Transverse colon (tissue), 4 donors: ENCODE measurements at regions not wholly inside any gene's neighbourhood (a gene's known extent, or its start where the extent isn't known, plus 50 kb on each side); places are given as distances from the start of the nearest gene placed in this dataset.
A peak's percentile ranks its signal among the peaks of the same experiment; 100 is the strongest.

Experiments
- DNase-seq: peaks from one replicate; pipeline ENCODE4 v3.0.0-alpha.2; 2019
- H3K27ac ChIP-seq, 4 donors: fragments of 200-600 bp; sonication (generic); 2 replicates each; pipeline ENCODE4 v1.5.1; 2016 to 2018; ENCODE audit warnings: inconsistent platforms in 4 of 4
- H3K27me3 ChIP-seq: fragments of 200-600 bp; sonication (generic); 2 replicates; pipeline ENCODE4 v1.5.1; 2017; ENCODE audit warnings: inconsistent platforms
- H3K36me3 ChIP-seq, 4 donors: fragments of 200-600 bp; sonication (generic); 2 replicates each; pipeline ENCODE4 v1.5.1; 2017 to 2019; ENCODE audit warnings: inconsistent platforms in 4 of 4
- H3K4me1 ChIP-seq, 4 donors: fragments of 200-600 bp; sonication (generic); 2 replicates each; pipeline ENCODE4 v1.5.1; 2017 to 2020; ENCODE audit warnings: inconsistent platforms in 4 of 4
- H3K4me3 ChIP-seq, 4 donors: fragments of 200-600 bp; sonication (generic); 1 replicate in 1 of 4; 2 replicates in 3 of 4; pipeline versions ENCODE4 v1.5.1 to v1.6.1; 2017 to 2019; ENCODE audit warnings: inconsistent platforms in 4 of 4
- H3K9me3 ChIP-seq, 2 donors: fragments of 200-600 bp; sonication (generic); 2 replicates each; pipeline ENCODE4 v1.5.1; 2017 to 2019; ENCODE audit warnings: inconsistent platforms in 2 of 2
- EP300 ChIP-seq: sonication (generic); formaldehyde crosslinking; IDR thresholded peaks from one replicate; pipeline ENCODE4 v1.6.1; 2017; ENCODE audit warnings: antibody characterized with exemption, low read depth
- POLR2A ChIP-seq: fragments of 450-650 bp; IDR thresholded peaks from one replicate; pipeline ENCODE4 v1.6.1; 2016; ENCODE audit warnings: antibody characterized with exemption, mild to moderate bottlenecking, moderate library complexity
- POLR2AphosphoS5 ChIP-seq, 3 donors: sonication (generic); formaldehyde crosslinking; IDR thresholded peaks; one replicate each; pipeline ENCODE4 v1.6.1; 2016; ENCODE audit warnings: antibody characterized with exemption in 3 of 3
- WGBS, 2 donors: methylation state at CpG; one replicate each; pipeline ENCODE4 v1.1.5; 2018; ENCODE audit warnings: low coverage in 1 of 2; 5-methylcytosine and 5-hydroxymethylcytosine counted together
- in situ Hi-C, 4 donors: fragments of 200-750 bp; cut with MboI; loops; one replicate each; pipeline versions ENCODE4 v1.15.0 to v1.15.1; 2017; ENCODE audit warnings: low sequenced_read_pairs in 3 of 4, low pct_ligation_motif_present in 1 of 4, low pct_unique_long_range_greater_than_20kb in 1 of 4
- intact Hi-C: fragments of 100-400 bp; cut with DNase I; formaldehyde crosslinking; loops from one replicate; pipeline ENCODE4 v1.15.1; 2023; ENCODE audit warnings: low total_unique reads
- TF ChIP-seq, protein P1 (sequence below), 5 experiments: fragments of 200-600 bp in 3 of 5; fragments of 450-650 bp in 2 of 5; sonication (generic) in 3 of 5; IDR thresholded peaks; 1 replicate in 2 of 5; 2 replicates in 3 of 5; pipeline ENCODE4 v1.5.1; 2016 to 2017; ENCODE audit warnings: antibody characterized with exemption in 5 of 5, inconsistent platforms in 3 of 5, mild to moderate bottlenecking in 2 of 5, moderate library complexity in 1 of 5

DNA sequence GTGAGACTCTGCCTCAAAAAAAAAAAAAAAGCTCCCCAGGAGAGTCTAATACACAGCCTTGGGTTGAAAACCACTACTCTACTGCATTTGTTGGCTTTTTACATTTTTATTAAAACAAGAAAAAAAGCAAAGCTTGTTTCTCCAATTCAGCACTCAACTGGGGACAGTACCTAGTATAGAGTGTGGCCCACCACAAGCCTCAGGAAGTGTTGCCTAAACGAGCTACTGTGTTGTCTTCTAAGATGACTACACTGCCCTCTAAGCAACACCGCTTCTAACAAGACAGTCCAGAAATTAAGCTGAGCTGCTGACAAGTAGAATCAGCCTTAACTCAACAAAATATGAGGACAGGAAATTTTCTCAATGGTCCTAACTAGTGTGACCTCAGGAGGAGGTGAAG, 522.2 kb downstream of the FGF9 start:
- no peaks in the 10 kb centered on the region for H3K9me3 ChIP-seq
- peaks cover 0 to 4% (median 1%) of the 10 kb centered on the region in 4 donors for H3K4me1 ChIP-seq
- WGBS, 2 donors: 63 to 92% methylated on average over 2 of the region's 2 CpGs
- in situ Hi-C loops: no loop called here
- H3K36me3 ChIP-seq: no peaks in the 10 kb centered on the region
- no peak for DNase-seq
- TF ChIP-seq POLR2AphosphoS5 (IDR thresholded peaks at IDR 0.05) (no peak), EP300 (no peak), POLR2A (no peak)
- TF ChIP-seq, protein P1, sequence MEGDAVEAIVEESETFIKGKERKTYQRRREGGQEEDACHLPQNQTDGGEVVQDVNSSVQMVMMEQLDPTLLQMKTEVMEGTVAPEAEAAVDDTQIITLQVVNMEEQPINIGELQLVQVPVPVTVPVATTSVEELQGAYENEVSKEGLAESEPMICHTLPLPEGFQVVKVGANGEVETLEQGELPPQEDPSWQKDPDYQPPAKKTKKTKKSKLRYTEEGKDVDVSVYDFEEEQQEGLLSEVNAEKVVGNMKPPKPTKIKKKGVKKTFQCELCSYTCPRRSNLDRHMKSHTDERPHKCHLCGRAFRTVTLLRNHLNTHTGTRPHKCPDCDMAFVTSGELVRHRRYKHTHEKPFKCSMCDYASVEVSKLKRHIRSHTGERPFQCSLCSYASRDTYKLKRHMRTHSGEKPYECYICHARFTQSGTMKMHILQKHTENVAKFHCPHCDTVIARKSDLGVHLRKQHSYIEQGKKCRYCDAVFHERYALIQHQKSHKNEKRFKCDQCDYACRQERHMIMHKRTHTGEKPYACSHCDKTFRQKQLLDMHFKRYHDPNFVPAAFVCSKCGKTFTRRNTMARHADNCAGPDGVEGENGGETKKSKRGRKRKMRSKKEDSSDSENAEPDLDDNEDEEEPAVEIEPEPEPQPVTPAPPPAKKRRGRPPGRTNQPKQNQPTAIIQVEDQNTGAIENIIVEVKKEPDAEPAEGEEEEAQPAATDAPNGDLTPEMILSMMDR (IDR thresholded peaks at IDR 0.05): no peak
- intact Hi-C loops: loop anchor here (5.0 kb wide), 1 partner anchor 1321 kb away; no protein-coding TSS in a partner anchor
- H3K27me3 ChIP-seq: no peaks in the 10 kb centered on the region
- H3K4me3 ChIP-seq: no peak overlapping the region
- no peak overlapping the region for H3K27ac ChIP-seq

DNA sequence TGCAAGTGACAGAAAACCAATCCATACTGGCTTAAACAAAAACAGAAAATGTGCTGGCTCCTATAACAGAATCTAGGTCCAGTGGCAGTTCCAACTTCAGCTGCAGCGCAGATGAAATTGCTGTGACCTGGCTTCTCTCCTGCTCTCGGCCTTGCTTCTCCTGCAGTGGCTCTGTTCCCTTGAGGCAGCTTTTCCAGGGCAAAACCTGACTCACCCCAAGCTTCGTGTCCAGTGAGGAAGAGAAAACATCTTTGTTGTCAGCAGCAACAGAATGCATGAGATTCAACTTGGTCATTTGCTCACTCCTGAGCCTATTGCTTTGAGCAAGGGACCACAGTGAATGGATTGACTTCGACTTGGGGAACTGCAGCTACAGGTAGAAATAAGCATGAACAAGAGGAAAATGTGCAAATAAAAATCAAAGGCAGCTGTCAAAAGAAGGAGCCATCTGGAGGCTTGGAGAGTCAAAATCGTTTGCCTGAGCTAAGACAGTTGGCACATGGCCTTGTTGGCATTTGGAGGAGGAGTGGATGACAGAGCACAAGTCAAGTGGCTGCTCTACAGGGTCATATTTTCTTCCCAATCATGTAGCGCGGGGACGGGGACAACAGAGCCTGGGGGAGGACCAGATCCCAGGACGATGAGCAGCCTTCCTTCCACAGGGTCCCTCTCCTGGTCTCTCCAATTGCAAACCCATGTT, 523.4 kb downstream of the FGF9 start:
- no peak for TF ChIP-seq POLR2A
- TF ChIP-seq, protein P1 (IDR thresholded peaks at IDR 0.05): no peak
- no peak for TF ChIP-seq POLR2AphosphoS5 (IDR thresholded peaks at IDR 0.05)
- TF ChIP-seq EP300: no peak
- Histone ChIP-seq H3K4me3 (no peak overlapping the region), H3K9me3 (no peaks in the 10 kb centered on the region), H3K27me3 (no peaks in the 10 kb centered on the region), H3K27ac (no peak overlapping the region), H3K4me1 (peaks cover 3 to 12% (median 8%) of the 10 kb centered on the region in 4 donors), H3K36me3 (no peaks in the 10 kb centered on the region)
- in situ Hi-C loops: no loop called here
- intact Hi-C loops: loop anchor here (5.0 kb wide), 1 partner anchor 1322 kb away; no protein-coding TSS in a partner anchor
- DNase-seq: no peak
- 79 to 86% methylated on average over 8 to 9 of the region's 9 CpGs for WGBS, 2 donors

DNA sequence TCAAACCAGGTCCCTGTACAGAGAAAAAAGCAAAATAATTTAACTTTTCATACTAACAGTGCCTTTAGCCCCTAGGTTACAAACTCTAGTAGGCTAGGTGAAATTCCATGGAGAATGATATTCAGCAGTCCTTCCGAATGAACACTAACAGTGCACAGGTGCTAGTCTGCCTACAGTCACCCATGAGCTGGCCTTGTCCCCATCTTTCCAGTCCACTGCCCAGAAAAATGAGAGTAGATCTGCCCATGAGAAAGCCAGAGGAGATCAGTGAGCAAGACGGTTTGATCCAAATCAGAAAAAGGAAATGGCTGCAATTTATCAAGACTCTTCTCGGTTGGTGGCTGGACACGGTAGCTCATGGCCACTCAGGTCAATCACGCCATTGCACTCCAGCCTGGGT, 524.9 kb downstream of the FGF9 start:
- Histone ChIP-seq H3K9me3 (no peaks in the 10 kb centered on the region), H3K36me3 (no peaks in the 10 kb centered on the region), H3K27ac (no peak overlapping the region), H3K4me3 (no peak overlapping the region), H3K4me1 (peaks cover 3 to 12% (median 8%) of the 10 kb centered on the region in 4 donors), H3K27me3 (no peaks in the 10 kb centered on the region)
- 92 to 100% methylated on average over 2 to 5 of the region's 5 CpGs for WGBS, 2 donors
- no peak for TF ChIP-seq EP300
- TF ChIP-seq, protein P1 (IDR thresholded peaks at IDR 0.05): no peak
- no peak for TF ChIP-seq POLR2A
- TF ChIP-seq POLR2AphosphoS5 (IDR thresholded peaks at IDR 0.05): no peak
- in situ Hi-C loops: no loop called here
- no peak for DNase-seq
- intact Hi-C loops: no loop called here

DNA sequence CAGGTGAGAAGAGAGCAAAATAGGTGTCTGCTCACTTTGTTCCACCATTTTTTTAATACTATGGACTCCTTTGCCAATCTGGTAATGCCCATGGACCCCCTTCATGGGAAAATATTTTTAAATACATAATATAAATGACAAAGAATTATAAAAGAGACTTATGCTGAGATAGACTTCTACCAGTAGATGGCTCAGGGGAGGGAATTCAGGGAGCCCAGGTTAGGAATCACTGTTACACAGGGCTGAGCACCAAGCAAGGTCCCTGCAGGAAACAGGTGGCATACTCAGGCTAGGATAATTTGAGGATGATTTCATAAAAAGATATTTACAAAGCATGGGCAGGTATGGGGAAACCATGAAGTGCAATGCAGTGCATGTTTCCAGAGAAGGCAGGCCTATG, 525.9 kb downstream of the FGF9 start:
- H3K36me3 ChIP-seq: no peaks in the 10 kb centered on the region
- intact Hi-C loops (no loop called here), in situ Hi-C loops (no loop called here)
- H3K9me3 ChIP-seq: no peaks in the 10 kb centered on the region
- no peak overlapping the region for H3K27ac ChIP-seq
- no peaks in the 10 kb centered on the region for H3K27me3 ChIP-seq
- peaks cover 3 to 12% (median 8%) of the 10 kb centered on the region in 4 donors for H3K4me1 ChIP-seq
- TF ChIP-seq POLR2AphosphoS5 (IDR thresholded peaks at IDR 0.05): no peak
- TF ChIP-seq, protein P1 (IDR thresholded peaks at IDR 0.05): peak in 2 of 5 experiments; percentile 8 to 11
- H3K4me3 ChIP-seq: no peak overlapping the region
- DNase-seq: no peak
